ENCODE measurements at regions not wholly inside any gene's neighbourhood (a gene's known extent, or its start where the extent isn't known, plus 50 kb on each side); places are given as distances from the start of the nearest gene placed in this dataset.

DNA sequence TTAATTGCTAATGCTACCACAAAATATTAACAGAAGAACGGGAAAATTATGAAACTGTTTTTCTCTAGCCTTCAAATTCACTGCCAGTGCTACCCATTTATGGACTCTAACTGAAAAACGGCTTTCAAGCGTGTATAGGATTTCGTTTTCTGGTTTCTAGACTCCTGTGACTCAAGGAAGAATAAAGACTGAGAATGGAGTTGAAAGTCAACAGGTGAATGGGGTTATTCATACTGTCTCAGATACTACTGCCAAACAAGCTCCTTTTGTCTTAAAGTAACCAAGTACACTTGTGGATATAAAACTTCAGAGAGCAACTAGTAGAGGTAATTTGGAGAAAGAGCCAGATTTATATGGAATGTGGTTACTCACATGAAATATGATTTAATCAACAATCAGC, 251.1 kb upstream of the ITM2A start:
- Histone ChIP-seq H3K4me1 (no peaks in the 10 kb centered on the region), H3K9me3 (no peaks in the 10 kb centered on the region), H3K27me3 (replicated peaks in 1 of 7) (peaks cover 0 to 6% (median 0%) of the 10 kb centered on the region in 7 donors), H3K27ac (no peak overlapping the region), H3K4me3 (no peak overlapping the region), H3K36me3 (no peaks in the 10 kb centered on the region)
- intact Hi-C loops (cut with DNase I; ENCODE audit: low total_unique reads) = no loop called here
- TF ChIP-seq, protein P1, sequence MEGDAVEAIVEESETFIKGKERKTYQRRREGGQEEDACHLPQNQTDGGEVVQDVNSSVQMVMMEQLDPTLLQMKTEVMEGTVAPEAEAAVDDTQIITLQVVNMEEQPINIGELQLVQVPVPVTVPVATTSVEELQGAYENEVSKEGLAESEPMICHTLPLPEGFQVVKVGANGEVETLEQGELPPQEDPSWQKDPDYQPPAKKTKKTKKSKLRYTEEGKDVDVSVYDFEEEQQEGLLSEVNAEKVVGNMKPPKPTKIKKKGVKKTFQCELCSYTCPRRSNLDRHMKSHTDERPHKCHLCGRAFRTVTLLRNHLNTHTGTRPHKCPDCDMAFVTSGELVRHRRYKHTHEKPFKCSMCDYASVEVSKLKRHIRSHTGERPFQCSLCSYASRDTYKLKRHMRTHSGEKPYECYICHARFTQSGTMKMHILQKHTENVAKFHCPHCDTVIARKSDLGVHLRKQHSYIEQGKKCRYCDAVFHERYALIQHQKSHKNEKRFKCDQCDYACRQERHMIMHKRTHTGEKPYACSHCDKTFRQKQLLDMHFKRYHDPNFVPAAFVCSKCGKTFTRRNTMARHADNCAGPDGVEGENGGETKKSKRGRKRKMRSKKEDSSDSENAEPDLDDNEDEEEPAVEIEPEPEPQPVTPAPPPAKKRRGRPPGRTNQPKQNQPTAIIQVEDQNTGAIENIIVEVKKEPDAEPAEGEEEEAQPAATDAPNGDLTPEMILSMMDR (IDR thresholded peaks at IDR 0.05 in 8 of 11, conservative IDR thresholded peaks at IDR 0.05 in 3 of 11) = no peak
- TF ChIP-seq POLR2AphosphoS5 (IDR thresholded peaks at IDR 0.05) (no peak), POLR2A (IDR thresholded peaks at IDR 0.05) (no peak)
- 48 to 78% (median 66%) methylated on average over 4 of the region's 4 CpGs for WGBS, 5 donors
- no peak for DNase-seq

DNA sequence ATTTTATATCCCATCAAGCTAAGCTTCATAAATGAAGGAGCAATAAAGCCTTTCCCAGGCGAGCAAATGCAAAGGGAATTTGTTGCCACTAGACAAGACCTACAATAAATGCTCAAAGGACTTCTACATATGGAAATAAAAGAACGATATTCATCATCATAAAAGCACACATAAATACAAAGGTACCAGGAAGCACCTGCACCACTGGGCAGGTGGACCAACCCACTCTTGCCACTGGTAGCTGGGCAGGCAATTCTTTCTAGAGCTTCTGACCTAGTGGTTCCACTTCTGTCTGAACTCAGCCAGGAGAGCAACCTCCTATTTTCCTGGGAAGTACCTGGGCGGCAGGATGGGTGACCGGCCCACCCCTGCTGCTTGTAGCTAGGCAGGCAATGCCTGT, 237.2 kb upstream of the ITM2A start:
- no peaks in the 10 kb centered on the region for H3K36me3 ChIP-seq
- H3K9me3 ChIP-seq = no peaks in the 10 kb centered on the region
- no peaks in the 10 kb centered on the region for H3K4me1 ChIP-seq
- H3K27ac ChIP-seq = no peak overlapping the region
- intact Hi-C loops (cut with DNase I; ENCODE audit: low total_unique reads) = no loop called here
- 73 to 94% (median 80%) methylated on average over 3 to 4 of the region's 4 CpGs for WGBS, 5 donors
- no peak for DNase-seq
- TF ChIP-seq POLR2AphosphoS5 (IDR thresholded peaks at IDR 0.05) (no peak), POLR2A (IDR thresholded peaks at IDR 0.05) (no peak)
- TF ChIP-seq, protein P1 (IDR thresholded peaks at IDR 0.05 in 8 of 11, conservative IDR thresholded peaks at IDR 0.05 in 3 of 11) = no peak
- H3K4me3 ChIP-seq = no peak overlapping the region
- peaks cover 0 to 11% (median 0%) of the 10 kb centered on the region in 7 donors for H3K27me3 ChIP-seq (replicated peaks in 1 of 7)

DNA sequence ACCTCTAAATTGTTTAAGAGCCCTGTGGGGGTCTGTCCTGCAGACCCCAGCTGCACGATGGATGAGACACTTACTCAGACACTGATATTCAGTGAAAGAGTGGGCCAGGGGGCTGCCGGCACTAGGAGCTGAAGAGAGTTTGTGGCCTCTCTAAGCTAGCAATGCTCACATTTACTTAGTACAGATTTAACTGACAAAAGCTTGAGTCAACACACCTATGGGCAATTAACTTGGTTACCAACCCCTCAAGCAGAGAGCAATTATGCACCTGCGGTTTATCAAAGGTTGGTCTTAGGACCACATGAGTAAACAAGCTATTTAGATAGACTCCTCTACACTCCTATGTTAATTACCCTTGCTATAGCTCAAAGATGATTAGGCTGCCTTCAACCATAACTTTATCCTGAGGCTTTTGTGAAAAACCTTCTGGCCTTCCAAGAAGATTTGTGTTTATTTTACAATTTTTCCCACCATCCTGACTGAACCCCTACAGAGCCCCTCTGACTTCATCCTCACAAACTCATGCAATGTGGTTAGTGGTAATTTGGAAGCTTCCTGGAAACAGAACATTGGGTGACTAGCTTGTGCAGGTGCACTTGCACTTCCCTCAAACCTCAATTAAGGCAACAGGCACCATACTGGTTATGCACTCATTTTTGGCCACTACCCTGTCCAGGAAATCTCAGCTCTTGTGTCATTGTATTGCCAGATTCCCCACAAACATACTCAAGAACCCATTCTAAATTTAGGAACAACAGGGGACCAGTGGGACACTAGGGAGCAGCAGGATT, 234.4 kb upstream of the ITM2A start:
- TF ChIP-seq, protein P1 (IDR thresholded peaks at IDR 0.05 in 8 of 11, conservative IDR thresholded peaks at IDR 0.05 in 3 of 11) = no peak
- no peak for TF ChIP-seq POLR2AphosphoS5 (IDR thresholded peaks at IDR 0.05)
- no peak for TF ChIP-seq POLR2A (IDR thresholded peaks at IDR 0.05)
- no peaks in the 10 kb centered on the region for H3K4me1 ChIP-seq
- H3K36me3 ChIP-seq = no peaks in the 10 kb centered on the region
- 27 to 49% (median 36%) methylated on average over 2 to 3 of the region's 3 CpGs for WGBS, 5 donors
- intact Hi-C loops (cut with DNase I; ENCODE audit: low total_unique reads) = no loop called here
- no peaks in the 10 kb centered on the region for H3K9me3 ChIP-seq
- no peak for DNase-seq
- H3K27me3 ChIP-seq (replicated peaks in 1 of 7) = peaks cover 0 to 11% (median 0%) of the 10 kb centered on the region in 7 donors
- no peak overlapping the region for H3K27ac ChIP-seq
- no peak overlapping the region for H3K4me3 ChIP-seq

DNA sequence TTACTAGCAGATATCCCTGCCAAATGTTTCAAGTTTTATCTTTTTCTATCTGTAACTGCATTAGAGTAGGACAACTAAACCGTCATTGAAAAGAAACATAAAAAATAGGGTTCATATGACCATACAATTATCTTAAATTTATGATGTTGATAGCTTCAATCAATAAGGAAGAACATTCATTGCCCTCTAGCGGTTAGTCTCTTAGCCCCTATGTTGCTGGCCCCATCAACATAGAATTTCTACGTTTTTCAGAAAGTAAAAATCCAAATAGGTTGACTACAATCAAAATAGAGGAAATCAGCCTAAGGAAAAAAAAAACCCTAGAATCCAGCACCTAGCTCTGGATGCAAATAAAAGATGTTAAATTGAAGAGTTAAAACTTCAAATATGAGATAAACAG, 225.1 kb upstream of the ITM2A start:
- no peak for DNase-seq
- no peak for TF ChIP-seq POLR2AphosphoS5 (IDR thresholded peaks at IDR 0.05)
- TF ChIP-seq, protein P1 (IDR thresholded peaks at IDR 0.05 in 8 of 11, conservative IDR thresholded peaks at IDR 0.05 in 3 of 11) = no peak
- TF ChIP-seq POLR2A (IDR thresholded peaks at IDR 0.05) = no peak
- peaks cover 0 to 12% (median 0%) of the 10 kb centered on the region in 7 donors for H3K27me3 ChIP-seq (replicated peaks in 1 of 7)
- H3K4me1 ChIP-seq = no peaks in the 10 kb centered on the region
- H3K27ac ChIP-seq = no peak overlapping the region
- intact Hi-C loops (cut with DNase I; ENCODE audit: low total_unique reads) = no loop called here
- no peaks in the 10 kb centered on the region for H3K36me3 ChIP-seq
- H3K9me3 ChIP-seq = no peaks in the 10 kb centered on the region
- 7 to 21% (median 14%) methylated on average over 3 of the region's 3 CpGs for WGBS, 5 donors
- no peak overlapping the region for H3K4me3 ChIP-seq
